ENCODE measurements at regions not wholly inside any gene's neighbourhood (a gene's known extent, or its start where the extent isn't known, plus 50 kb on each side); places are given as distances from the start of the nearest gene placed in this dataset.
A peak's percentile ranks its signal among the peaks of the same experiment; 100 is the strongest.

DNA sequence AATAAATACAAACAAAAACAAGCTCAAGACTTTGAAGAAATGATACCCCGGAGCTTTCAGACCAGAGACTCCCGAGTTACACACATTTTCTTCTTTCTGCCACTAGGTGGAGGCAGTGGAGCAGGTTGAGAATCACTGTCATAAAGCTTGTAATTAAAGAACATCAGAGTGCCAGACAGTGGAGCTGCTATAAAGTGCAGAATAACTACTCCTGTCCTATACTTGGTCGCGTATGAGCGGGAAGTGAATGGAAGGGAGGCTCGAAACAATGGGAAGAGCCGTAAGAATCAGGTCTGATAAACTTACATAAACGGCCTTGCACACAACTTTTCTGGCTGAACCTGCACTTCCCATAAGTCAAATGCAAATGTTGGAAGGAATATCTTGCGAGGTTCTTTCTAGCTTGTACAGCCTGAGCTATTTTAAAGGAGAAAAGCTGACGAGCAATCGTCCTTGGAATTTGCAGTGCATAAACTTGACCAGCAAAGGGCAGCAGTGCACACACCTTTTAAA, 189.0 kb downstream of the RPIA start:
- Histone ChIP-seq H3K36me3 (ENCODE audit: insufficient read depth, low read length) (no peaks in the 10 kb centered on the region), H3K79me2 (replicated peaks; ENCODE audit: insufficient read depth, low read length) (no peaks in the 10 kb centered on the region), H3K27me3 (ENCODE audit: insufficient read depth, low read depth, low read length) (no peaks in the 10 kb centered on the region), H3K9ac (ENCODE audit: low read length) (no peak overlapping the region), H3K9me2 (ENCODE audit: insufficient read depth, low read length) (no peaks in the 10 kb centered on the region), H4K20me1 (ENCODE audit: insufficient read depth) (no peaks in the 10 kb centered on the region), H3K4me3 (ENCODE audit: low read length) (no peak overlapping the region), H3K27ac (ENCODE audit: low read length) (no peak overlapping the region), H3F3A (ENCODE audit: insufficient read depth, low read length, poor library complexity, severe bottlenecking) (no peaks in the 10 kb centered on the region), H2AFZ (ENCODE audit: low read depth, low read length) (no peak overlapping the region), H3K4me2 (ENCODE audit: low read length) (no peak overlapping the region), H3K9me3 (ENCODE audit: low read length) (no peaks in the 10 kb centered on the region)
- TF ChIP-seq EZH2 (IDR thresholded peaks at IDR 0.05; ENCODE audit: borderline replicate concordance, insufficient read depth, low read length, poor library complexity, severe bottlenecking), result no peak
- TF ChIP-seq, protein P1, sequence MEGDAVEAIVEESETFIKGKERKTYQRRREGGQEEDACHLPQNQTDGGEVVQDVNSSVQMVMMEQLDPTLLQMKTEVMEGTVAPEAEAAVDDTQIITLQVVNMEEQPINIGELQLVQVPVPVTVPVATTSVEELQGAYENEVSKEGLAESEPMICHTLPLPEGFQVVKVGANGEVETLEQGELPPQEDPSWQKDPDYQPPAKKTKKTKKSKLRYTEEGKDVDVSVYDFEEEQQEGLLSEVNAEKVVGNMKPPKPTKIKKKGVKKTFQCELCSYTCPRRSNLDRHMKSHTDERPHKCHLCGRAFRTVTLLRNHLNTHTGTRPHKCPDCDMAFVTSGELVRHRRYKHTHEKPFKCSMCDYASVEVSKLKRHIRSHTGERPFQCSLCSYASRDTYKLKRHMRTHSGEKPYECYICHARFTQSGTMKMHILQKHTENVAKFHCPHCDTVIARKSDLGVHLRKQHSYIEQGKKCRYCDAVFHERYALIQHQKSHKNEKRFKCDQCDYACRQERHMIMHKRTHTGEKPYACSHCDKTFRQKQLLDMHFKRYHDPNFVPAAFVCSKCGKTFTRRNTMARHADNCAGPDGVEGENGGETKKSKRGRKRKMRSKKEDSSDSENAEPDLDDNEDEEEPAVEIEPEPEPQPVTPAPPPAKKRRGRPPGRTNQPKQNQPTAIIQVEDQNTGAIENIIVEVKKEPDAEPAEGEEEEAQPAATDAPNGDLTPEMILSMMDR (IDR thresholded peaks at IDR 0.05; ENCODE audit: poor library complexity, severe bottlenecking), result peak; percentile 87
- TF ChIP-seq TAF1 (IDR thresholded peaks at IDR 0.05; ENCODE audit: low read depth), result no peak
- TF ChIP-seq, protein P2, sequence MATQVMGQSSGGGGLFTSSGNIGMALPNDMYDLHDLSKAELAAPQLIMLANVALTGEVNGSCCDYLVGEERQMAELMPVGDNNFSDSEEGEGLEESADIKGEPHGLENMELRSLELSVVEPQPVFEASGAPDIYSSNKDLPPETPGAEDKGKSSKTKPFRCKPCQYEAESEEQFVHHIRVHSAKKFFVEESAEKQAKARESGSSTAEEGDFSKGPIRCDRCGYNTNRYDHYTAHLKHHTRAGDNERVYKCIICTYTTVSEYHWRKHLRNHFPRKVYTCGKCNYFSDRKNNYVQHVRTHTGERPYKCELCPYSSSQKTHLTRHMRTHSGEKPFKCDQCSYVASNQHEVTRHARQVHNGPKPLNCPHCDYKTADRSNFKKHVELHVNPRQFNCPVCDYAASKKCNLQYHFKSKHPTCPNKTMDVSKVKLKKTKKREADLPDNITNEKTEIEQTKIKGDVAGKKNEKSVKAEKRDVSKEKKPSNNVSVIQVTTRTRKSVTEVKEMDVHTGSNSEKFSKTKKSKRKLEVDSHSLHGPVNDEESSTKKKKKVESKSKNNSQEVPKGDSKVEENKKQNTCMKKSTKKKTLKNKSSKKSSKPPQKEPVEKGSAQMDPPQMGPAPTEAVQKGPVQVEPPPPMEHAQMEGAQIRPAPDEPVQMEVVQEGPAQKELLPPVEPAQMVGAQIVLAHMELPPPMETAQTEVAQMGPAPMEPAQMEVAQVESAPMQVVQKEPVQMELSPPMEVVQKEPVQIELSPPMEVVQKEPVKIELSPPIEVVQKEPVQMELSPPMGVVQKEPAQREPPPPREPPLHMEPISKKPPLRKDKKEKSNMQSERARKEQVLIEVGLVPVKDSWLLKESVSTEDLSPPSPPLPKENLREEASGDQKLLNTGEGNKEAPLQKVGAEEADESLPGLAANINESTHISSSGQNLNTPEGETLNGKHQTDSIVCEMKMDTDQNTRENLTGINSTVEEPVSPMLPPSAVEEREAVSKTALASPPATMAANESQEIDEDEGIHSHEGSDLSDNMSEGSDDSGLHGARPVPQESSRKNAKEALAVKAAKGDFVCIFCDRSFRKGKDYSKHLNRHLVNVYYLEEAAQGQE (IDR thresholded peaks at IDR 0.05; ENCODE audit: borderline replicate concordance), result no peak
- TF ChIP-seq MXI1 (conservative IDR thresholded peaks at IDR 0.05; ENCODE audit: poor library complexity, severe bottlenecking), result no peak
- TF ChIP-seq RAD21 (conservative IDR thresholded peaks at IDR 0.05), result peak; percentile 82
- peak; percentile 90 for TF ChIP-seq SMC3 (conservative IDR thresholded peaks at IDR 0.05; ENCODE audit: poor library complexity)
- no peak for TF ChIP-seq POLR2AphosphoS5 (IDR thresholded peaks at IDR 0.05)
- no peak for TF ChIP-seq EP300 (conservative IDR thresholded peaks at IDR 0.05; ENCODE audit: poor library complexity, severe bottlenecking)

DNA sequence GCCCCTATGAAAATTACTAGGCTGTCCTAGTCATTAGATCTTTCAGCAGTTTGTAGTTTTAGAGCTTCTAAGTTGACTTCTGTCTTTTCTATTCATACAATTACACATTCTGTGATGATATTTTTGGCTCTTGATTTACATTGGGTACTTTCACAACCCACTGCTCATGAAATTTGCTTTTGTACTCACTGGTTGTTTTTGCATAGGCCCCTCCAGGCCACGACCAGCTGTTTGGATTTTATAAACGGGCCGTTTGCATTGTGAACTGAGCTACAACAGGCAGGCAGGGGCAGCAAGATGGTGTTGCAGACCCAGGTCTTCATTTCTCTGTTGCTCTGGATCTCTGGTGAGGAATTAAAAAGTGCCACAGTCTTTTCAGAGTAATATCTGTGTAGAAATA, 193.8 kb downstream of the RPIA start:
- H3K9ac ChIP-seq (ENCODE audit: low read length), result no peak overlapping the region
- no peaks in the 10 kb centered on the region for H4K20me1 ChIP-seq (ENCODE audit: insufficient read depth)
- no peak overlapping the region for H3K4me2 ChIP-seq (ENCODE audit: low read length)
- H3K79me2 ChIP-seq (replicated peaks; ENCODE audit: insufficient read depth, low read length), result no peaks in the 10 kb centered on the region
- H3K27ac ChIP-seq (ENCODE audit: low read length), result no peak overlapping the region
- H3K36me3 ChIP-seq (ENCODE audit: insufficient read depth, low read length), result no peaks in the 10 kb centered on the region
- H3K4me3 ChIP-seq (ENCODE audit: low read length), result no peak overlapping the region
- no peak for TF ChIP-seq EP300 (conservative IDR thresholded peaks at IDR 0.05; ENCODE audit: poor library complexity, severe bottlenecking)
- H2AFZ ChIP-seq (ENCODE audit: low read depth, low read length), result no peak overlapping the region
- H3F3A ChIP-seq (ENCODE audit: insufficient read depth, low read length, poor library complexity, severe bottlenecking), result no peaks in the 10 kb centered on the region
- no peaks in the 10 kb centered on the region for H3K27me3 ChIP-seq (ENCODE audit: insufficient read depth, low read depth, low read length)
- H3K9me2 ChIP-seq (ENCODE audit: insufficient read depth, low read length), result no peaks in the 10 kb centered on the region
- no peaks in the 10 kb centered on the region for H3K9me3 ChIP-seq (ENCODE audit: low read length)
